ENCODE measurements at regions not wholly inside any gene's neighbourhood (a gene's known extent, or its start where the extent isn't known, plus 50 kb on each side); places are given as distances from the start of the nearest gene placed in this dataset.
"Not testable (repeated sequence)": the region's sequence is repeated elsewhere in the genome, so short reads cannot be mapped to it uniquely, and the experiment has no call there.

GRCh38 chr14:83171761-83172160 is 1638.1 kb upstream of the SEL1L start:
- H3K27ac ChIP-seq (ENCODE audit: low read length), result no peak overlapping the region
- H3K9ac ChIP-seq (ENCODE audit: low read depth, low read length), result no peak overlapping the region
- H3K4me1 ChIP-seq (ENCODE audit: insufficient read depth, low read length), result no peaks in the 10 kb centered on the region
- no peaks in the 10 kb centered on the region for H3K9me3 ChIP-seq (ENCODE audit: insufficient read depth, low read length, severe bottlenecking)
- DNase-seq, result no peak
- H2AFZ ChIP-seq (ENCODE audit: low read depth, low read length), result no peak overlapping the region
- TF ChIP-seq CTCF (IDR thresholded peaks at IDR 0.05; ENCODE audit: borderline replicate concordance, extremely low read depth, low read length, poor library complexity, severe bottlenecking), result no peak
- TF ChIP-seq EZH2 (IDR thresholded peaks at IDR 0.05; ENCODE audit: borderline replicate concordance, low read depth, low read length, severe bottlenecking), result no peak
- no peaks in the 10 kb centered on the region for H3K36me3 ChIP-seq (ENCODE audit: insufficient read depth, low read length)
- H3K4me3 ChIP-seq (ENCODE audit: low read depth in 1 of 2, low read length in 2 of 2), result no peak overlapping the region
- H3K79me2 ChIP-seq (ENCODE audit: insufficient read depth, low read length), result no peaks in the 10 kb centered on the region
- H3K27me3 ChIP-seq (ENCODE audit: insufficient read depth, low read length, poor library complexity), result no peaks in the 10 kb centered on the region
- no peak for ATAC-seq (ENCODE audit: insufficient read depth, low read depth)
- H3K4me2 ChIP-seq (ENCODE audit: insufficient read depth, low read length), result no peak overlapping the region
- no peaks in the 10 kb centered on the region for H4K20me1 ChIP-seq (ENCODE audit: insufficient read depth, low read length)

GRCh38 chr14:83172363-83172762 is 1638.7 kb upstream of the SEL1L start:
- H3K9me3 ChIP-seq (ENCODE audit: insufficient read depth, low read length, severe bottlenecking), result no peaks in the 10 kb centered on the region
- no peaks in the 10 kb centered on the region for H3K79me2 ChIP-seq (ENCODE audit: insufficient read depth, low read length)
- TF ChIP-seq EZH2 (IDR thresholded peaks at IDR 0.05; ENCODE audit: borderline replicate concordance, low read depth, low read length, severe bottlenecking) (no peak), CTCF (IDR thresholded peaks at IDR 0.05; ENCODE audit: borderline replicate concordance, extremely low read depth, low read length, poor library complexity, severe bottlenecking) (no peak)
- no peaks in the 10 kb centered on the region for H3K36me3 ChIP-seq (ENCODE audit: insufficient read depth, low read length)
- no peak overlapping the region for H3K27ac ChIP-seq (ENCODE audit: low read length)
- no peak overlapping the region for H2AFZ ChIP-seq (ENCODE audit: low read depth, low read length)
- H3K9ac ChIP-seq (ENCODE audit: low read depth, low read length), result no peak overlapping the region
- H3K27me3 ChIP-seq (ENCODE audit: insufficient read depth, low read length, poor library complexity), result no peaks in the 10 kb centered on the region
- H3K4me1 ChIP-seq (ENCODE audit: insufficient read depth, low read length), result no peaks in the 10 kb centered on the region
- ATAC-seq (ENCODE audit: insufficient read depth, low read depth) (no peak), DNase-seq (no peak)
- no peak overlapping the region for H3K4me3 ChIP-seq (ENCODE audit: low read depth in 1 of 2, low read length in 2 of 2)
- H4K20me1 ChIP-seq (ENCODE audit: insufficient read depth, low read length), result no peaks in the 10 kb centered on the region
- no peak overlapping the region for H3K4me2 ChIP-seq (ENCODE audit: insufficient read depth, low read length)

DNA sequence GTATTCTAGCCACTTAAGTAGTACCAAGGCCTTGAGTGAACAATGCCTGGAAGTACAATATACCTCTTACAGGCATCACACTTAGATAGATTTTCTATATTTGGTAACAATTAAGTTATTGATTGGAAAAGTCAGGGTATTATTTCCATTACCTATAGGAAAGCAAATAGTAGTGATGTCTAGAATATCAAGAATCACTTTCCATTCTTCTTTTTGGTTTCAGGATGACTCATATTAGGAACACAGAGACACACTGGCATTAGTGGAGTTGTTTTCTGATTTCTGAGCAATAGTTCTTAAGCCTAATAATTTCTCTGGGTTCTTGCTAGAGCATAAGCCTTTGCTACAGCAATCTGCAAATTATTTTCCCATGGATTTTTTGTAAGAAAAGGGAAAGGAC is 1640.0 kb upstream of the SEL1L start:
- Histone ChIP-seq H3K27me3 (ENCODE audit: insufficient read depth, low read length, poor library complexity) (no peaks in the 10 kb centered on the region), H3K4me2 (ENCODE audit: insufficient read depth, low read length) (no peak overlapping the region), H3K4me1 (ENCODE audit: insufficient read depth, low read length) (no peaks in the 10 kb centered on the region), H3K36me3 (ENCODE audit: insufficient read depth, low read length) (no peaks in the 10 kb centered on the region), H3K27ac (ENCODE audit: low read length) (no peak overlapping the region), H2AFZ (ENCODE audit: low read depth, low read length) (no peak overlapping the region), H3K9me3 (ENCODE audit: insufficient read depth, low read length, severe bottlenecking) (no peaks in the 10 kb centered on the region), H3K4me3 (ENCODE audit: low read depth in 1 of 2, low read length in 2 of 2) (no peak overlapping the region), H3K9ac (ENCODE audit: low read depth, low read length) (no peak overlapping the region), H3K79me2 (ENCODE audit: insufficient read depth, low read length) (no peaks in the 10 kb centered on the region), H4K20me1 (ENCODE audit: insufficient read depth, low read length) (no peaks in the 10 kb centered on the region)
- DNase-seq (no peak), ATAC-seq (ENCODE audit: insufficient read depth, low read depth) (no peak)
- TF ChIP-seq CTCF (IDR thresholded peaks at IDR 0.05; ENCODE audit: borderline replicate concordance, extremely low read depth, low read length, poor library complexity, severe bottlenecking), result no peak
- no peak for TF ChIP-seq EZH2 (IDR thresholded peaks at IDR 0.05; ENCODE audit: borderline replicate concordance, low read depth, low read length, severe bottlenecking)

- Histone ChIP-seq H3K4me3 (ENCODE audit: low read depth in 1 of 2, low read length in 2 of 2) (no peak overlapping the region), H3K9ac (ENCODE audit: low read depth, low read length) (no peak overlapping the region), H3K4me1 (ENCODE audit: insufficient read depth, low read length) (no peaks in the 10 kb centered on the region), H3K27me3 (ENCODE audit: insufficient read depth, low read length, poor library complexity) (no peaks in the 10 kb centered on the region), H3K36me3 (ENCODE audit: insufficient read depth, low read length) (no peaks in the 10 kb centered on the region), H4K20me1 (ENCODE audit: insufficient read depth, low read length) (no peaks in the 10 kb centered on the region), H3K27ac (ENCODE audit: low read length) (no peak overlapping the region), H3K79me2 (ENCODE audit: insufficient read depth, low read length) (no peaks in the 10 kb centered on the region), H2AFZ (ENCODE audit: low read depth, low read length) (no peak overlapping the region), H3K4me2 (ENCODE audit: insufficient read depth, low read length) (no peak overlapping the region), H3K9me3 (ENCODE audit: insufficient read depth, low read length, severe bottlenecking) (no peaks in the 10 kb centered on the region)
- DNase-seq (no peak), ATAC-seq (ENCODE audit: insufficient read depth, low read depth) (no peak)
- no peak for TF ChIP-seq EZH2 (IDR thresholded peaks at IDR 0.05; ENCODE audit: borderline replicate concordance, low read depth, low read length, severe bottlenecking)
- TF ChIP-seq CTCF (IDR thresholded peaks at IDR 0.05; ENCODE audit: borderline replicate concordance, extremely low read depth, low read length, poor library complexity, severe bottlenecking), result no peak
Measured at GRCh38 chr14:83184531-83184930, 1650.9 kb upstream of the SEL1L start.

- not testable (repeated sequence) for H3K27ac ChIP-seq (ENCODE audit: low read length); H4K20me1 ChIP-seq (ENCODE audit: insufficient read depth, low read length); H3K4me1 ChIP-seq (ENCODE audit: insufficient read depth, low read length); H3K9ac ChIP-seq (ENCODE audit: low read depth, low read length); H3K4me2 ChIP-seq (ENCODE audit: insufficient read depth, low read length); H3K27me3 ChIP-seq (ENCODE audit: insufficient read depth, low read length, poor library complexity); H3K4me3 ChIP-seq (ENCODE audit: low read depth in 1 of 2, low read length in 2 of 2); H3K9me3 ChIP-seq (ENCODE audit: insufficient read depth, low read length, severe bottlenecking); DNase-seq; H3K79me2 ChIP-seq (ENCODE audit: insufficient read depth, low read length); H3K36me3 ChIP-seq (ENCODE audit: insufficient read depth, low read length); H2AFZ ChIP-seq (ENCODE audit: low read depth, low read length); ATAC-seq (ENCODE audit: insufficient read depth, low read depth)
Measured at GRCh38 chr14:83188311-83188710, 1654.7 kb upstream of the SEL1L start.

Measured in DND-41 (cell line).